ENCODE measurements at regions not wholly inside any gene's neighbourhood (a gene's known extent, or its start where the extent isn't known, plus 50 kb on each side); places are given as distances from the start of the nearest gene placed in this dataset.

GRCh38 chr11:130749216-130749615 lies 167.1 kb downstream of the SNX19 start:
- no peak for DNase-seq

DNA sequence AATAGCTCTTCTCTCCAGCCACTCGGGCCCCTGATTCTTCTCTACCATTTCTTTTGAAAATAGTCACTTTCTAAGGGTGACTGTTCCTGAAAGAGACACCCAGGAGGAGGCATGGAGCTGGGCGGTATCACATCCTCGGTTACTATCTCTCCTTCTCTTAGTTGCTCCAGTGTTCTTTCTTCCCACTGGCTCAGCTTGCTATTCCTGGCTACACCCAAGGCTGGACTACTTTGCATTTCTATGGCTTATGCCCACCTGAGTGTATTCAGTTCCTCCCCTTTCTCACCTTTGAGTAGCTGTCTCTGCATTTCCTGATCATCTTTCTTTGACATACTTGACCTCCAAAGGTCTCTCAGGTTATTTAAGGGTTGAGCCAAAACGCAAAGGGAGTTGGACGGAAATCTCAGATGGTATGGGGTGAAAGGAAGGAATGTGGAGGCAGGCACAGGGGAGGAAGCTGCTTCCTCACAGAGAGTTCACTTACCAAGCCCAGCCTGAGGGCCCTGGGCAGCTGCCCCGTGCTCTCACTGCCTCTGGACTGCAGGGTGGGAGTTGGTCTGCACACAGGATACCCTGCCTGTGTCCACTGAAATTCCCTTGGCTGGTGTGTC lies 155.7 kb downstream of the SNX19 start:
- DNase-seq: no peak

DNA sequence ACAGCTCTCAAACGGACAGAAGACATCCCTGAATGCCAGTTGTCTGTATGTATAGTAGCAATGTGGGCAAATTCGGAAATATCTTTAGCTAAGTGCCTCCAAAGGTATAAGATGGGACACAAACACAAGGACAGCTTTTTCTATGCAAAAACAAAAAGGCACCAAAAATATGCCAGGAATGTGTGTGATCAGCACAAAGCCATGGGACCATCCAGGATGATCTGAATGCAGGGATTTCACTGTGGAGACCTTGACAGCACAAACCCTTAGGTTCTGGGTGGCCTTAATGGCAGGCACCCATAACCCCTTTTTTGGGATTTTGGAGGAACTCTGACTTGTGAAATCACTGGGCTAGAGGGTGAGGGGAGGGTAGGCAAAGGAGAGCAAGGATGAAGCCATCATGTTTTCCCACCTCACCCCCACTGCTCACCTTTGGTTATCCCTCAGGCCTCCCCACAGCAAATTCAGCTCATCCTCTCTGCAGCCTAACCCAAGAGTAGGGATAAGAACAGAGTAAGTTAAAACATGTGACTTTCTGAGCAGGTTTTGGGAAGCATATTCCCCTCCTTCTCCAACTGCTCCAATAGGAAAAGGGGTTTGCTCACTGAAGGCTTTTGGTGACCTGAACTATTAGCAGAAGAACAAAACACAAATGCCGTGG lies 154.6 kb downstream of the SNX19 start:
- no peak for DNase-seq

DNA sequence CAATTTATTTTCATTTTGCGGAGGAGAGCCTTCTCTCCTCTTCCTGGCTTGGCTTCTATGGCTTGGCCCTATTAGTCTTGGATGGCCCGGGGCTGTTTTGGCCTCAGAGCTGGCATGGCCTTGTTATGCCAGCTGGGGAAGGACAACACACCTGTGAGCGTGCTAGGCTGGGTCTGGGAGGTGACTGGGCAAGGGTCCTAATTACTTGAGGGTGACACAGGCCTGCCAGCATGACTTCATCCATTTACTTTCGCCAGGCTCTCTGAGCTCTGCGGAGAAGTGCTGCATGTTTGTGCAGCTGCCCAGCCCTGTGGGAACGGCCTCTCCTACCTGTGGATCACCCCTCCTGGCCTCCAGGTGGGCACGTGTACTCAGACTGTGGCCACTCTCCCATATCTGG lies 153.6 kb downstream of the SNX19 start:
- no peak for DNase-seq

DNA sequence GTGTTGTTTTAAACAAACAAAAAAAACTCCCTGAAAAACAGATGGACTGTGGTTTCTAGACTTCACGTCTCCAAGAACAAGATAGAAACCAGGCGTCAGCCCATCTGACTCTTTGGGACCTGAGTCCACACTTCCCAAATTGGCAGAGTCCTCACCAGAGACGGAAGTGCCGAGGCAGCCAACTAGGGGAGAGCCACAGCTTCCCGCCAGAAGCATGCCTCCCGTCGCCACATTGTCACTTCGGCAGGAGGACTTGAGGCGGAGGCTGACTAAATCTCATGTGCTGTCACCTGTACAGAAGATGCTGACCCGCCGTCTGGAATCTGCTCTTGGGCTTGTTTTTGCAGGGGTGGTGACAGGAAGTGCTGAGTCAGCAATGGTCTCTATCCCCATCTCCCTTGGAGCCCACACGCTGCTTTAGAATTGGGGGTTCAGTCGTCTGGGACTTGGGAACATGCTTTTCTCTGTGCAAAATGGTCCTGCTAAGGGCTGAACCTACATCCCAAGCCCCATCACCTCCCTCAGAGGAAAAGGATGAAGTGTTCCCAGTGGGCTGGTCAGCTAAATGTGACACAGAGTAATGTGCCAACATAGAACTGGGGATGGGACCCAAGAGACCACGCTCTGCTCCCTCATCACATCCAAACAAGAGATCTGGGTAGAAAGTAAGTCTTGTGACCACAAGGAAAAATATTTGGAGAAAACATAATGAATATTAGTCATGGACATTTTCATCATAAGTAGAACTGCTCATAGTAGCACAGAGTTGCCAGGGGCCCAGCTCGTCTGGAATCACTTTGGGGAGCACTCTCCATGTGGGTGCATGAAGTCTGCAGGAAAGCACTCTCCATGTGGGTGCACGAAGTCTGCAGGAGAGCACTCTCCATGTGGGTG lies 152.9 kb downstream of the SNX19 start:
- DNase-seq: no peak

DNA sequence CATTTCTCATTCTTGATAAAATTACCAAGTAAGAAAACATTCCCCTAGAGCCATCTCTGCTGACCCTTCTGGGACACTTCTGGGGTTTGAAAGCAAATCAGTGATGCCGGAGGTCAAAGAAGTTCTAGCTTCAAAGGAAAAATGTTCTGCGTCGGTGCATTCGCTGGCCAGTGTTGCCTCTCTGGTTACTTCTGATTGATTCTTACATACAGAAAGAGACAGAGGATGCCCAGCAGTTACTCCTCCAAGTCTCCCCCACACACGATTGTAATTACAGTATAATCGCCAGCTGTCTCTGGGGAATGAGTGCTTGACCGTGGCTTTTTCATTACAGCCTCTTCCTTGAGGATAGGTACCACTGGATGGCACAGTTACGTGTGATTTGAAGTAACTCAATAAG lies 150.9 kb downstream of the SNX19 start:
- no peak for DNase-seq

DNA sequence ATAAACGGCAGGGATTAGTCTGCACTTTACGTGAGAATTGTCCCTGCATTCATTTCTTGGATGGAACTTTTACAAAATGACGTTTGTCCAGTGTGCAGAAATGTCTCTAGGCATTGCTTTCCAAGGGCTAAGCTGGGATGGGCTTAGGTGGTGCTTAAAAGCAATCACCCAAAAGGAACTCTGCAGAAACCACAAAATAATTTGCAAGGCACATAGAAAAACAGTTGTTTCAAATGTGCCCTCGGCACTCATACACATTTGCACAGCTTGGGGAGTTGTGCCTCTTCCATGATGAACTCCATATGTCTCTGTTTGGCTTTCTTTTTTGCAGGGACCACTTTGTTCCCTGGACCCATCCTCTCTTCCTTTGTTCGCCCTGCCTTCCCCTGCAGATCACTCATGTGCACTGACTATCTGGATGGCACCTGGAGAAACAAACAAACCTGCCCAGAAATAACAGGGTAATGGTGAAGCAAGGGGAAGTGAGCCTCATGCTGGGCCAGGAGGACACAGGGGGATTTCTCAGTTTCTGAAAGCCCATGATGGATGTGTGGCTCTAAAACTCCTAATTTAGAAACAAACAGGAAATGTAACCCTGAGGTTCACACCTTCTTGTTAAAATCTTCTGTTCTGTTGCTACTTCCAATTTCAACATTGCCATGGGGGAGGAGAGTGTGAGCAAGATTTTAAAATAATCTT lies 150.2 kb downstream of the SNX19 start:
- DNase-seq: no peak

- no peak for DNase-seq
Observed at GRCh38 chr11:130766650-130767565, 149.4 kb downstream of the SNX19 start.

- no peak for DNase-seq
Observed at GRCh38 chr11:130769782-130770535, 146.3 kb downstream of the SNX19 start.

DNA sequence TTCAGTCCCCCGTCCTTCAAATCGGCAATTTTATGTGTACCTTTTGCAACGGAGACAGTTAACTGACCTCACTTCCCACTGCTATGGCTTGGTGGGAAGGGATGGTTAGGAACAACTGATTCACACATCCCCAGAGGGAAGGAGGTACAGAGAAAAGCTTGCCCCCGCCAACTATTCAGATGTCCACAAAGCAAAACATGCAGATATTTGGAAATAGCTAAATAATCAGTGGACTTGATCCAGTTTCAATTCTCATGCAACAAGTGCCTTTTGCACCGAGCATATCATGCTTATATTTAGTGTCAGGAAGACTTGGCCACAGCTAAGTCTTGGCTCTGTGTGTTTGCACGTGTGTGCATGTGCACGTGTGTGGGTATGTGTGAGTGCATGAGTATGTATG lies 144.6 kb downstream of the SNX19 start:
- no peak for DNase-seq

DNA sequence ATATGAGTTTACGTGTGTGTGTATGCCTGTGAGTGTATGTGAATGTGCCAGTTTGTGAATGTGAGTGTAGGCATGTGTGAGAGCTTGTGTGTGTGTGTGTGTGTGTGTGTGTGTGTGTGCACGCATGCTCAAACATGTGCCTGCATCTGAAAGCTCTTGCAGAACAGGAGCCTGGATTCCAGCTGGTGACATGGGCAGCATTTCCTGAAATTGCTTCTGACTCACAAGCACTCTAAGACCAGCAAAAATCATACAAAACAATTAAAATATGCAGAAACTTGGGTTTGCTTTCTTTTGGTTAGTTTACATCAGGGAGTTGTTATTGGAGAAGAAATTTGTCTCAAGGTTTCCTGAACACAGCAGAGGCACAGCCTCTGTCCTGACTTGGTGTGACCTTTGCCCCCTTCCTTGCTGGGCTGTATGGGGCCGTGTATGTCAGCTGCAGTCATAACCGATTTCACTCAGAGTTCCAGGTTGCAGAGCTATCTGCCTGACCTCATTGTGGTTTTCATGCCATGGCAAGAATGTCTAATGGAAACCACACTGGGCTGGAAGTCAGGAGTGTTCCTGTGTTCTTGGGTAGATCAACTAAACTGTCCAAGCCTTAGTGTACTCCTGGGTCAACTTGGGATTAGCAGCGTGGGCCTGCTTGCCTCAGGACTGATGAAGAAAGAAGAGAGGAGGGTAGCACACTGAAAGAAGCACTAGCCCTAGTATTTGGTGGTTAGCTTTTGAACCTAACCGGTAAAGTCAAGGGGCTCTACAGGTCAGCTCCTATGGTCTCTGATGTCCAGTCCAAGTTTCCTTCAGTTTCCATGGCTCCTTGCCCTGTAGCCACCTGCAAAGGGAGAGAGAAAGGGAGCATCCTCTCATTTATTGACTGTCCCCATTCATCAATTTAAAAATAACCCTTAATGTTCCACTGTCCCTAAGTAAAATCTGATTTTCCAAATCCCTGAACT lies 143.7 kb downstream of the SNX19 start:
- DNase-seq: peak; percentile 51

- no peak for DNase-seq
Observed at GRCh38 chr11:130773244-130773820, 142.9 kb downstream of the SNX19 start.

DNA sequence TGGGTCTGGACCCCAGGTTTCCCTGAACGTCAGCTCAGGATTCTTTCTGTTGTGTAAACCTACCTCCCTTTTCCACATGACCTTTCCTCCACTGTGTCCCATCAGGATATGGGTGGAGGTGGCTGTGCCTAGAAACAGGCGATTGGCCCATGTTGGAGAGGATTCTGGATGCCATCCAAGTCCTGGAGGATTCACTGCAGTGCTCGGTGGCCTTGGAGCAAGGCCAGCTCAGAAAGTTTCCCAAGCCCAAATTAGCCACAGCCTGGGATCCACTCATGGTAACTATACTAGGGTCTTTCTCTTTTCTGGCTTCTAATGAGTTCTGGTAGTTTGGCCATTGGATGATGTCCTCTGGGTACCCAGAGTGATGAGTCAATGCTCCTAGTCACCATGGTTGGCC lies 141.6 kb downstream of the SNX19 start:
- no peak for DNase-seq

GRCh38 chr11:130775306-130776060 lies 140.8 kb downstream of the SNX19 start:
- DNase-seq: no peak

GRCh38 chr11:130776061-130776419 lies 140.2 kb downstream of the SNX19 start:
- DNase-seq: no peak

GRCh38 chr11:130778026-130778425 lies 138.3 kb downstream of the SNX19 start:
- no peak for DNase-seq

DNA sequence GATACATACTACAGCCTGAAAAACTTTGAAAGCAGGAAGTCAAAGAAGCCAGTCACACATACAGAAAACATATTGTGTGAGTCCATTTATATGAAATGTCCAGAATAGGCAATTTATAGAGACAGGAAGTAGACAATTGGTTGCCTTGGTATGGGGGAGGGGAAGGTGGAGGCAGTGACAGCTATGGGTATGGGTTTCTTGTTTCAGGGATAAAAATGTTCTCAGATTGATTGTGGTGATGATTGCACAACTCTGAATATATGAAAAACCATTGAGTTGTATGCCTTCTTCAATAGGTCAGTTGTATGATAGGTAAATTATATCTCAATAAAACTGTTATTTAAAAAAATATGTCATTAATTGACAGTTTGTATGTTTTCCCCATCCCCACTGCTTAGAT lies 137.6 kb downstream of the SNX19 start:
- no peak for DNase-seq

GRCh38 chr11:130779267-130779666 lies 137.0 kb downstream of the SNX19 start:
- no peak for DNase-seq

- DNase-seq: no peak
Observed at GRCh38 chr11:130779943-130780342, 136.3 kb downstream of the SNX19 start.
